ENCODE measurements at regions not wholly inside any gene's neighbourhood (a gene's known extent, or its start where the extent isn't known, plus 50 kb on each side); places are given as distances from the start of the nearest gene placed in this dataset.

GRCh38 chrX:6448003-6448402 lies 86.9 kb downstream of the VCX3A start:
- no peak overlapping the region for H3K4me3 ChIP-seq (ENCODE audit: low read depth, low read length)
- DNase-seq (ENCODE audit: low read depth): no peak
- no peak for TF ChIP-seq CTCF (conservative IDR thresholded peaks at IDR 0.05; ENCODE audit: low read depth, low read length)

- no peak overlapping the region for H3K4me3 ChIP-seq (ENCODE audit: low read depth, low read length)
Observed at GRCh38 chrX:6446582-6446981, 88.3 kb downstream of the VCX3A start.

GRCh38 chrX:6440648-6441047 lies 94.3 kb downstream of the VCX3A start:
- no peak overlapping the region for H3K4me3 ChIP-seq (ENCODE audit: low read depth, low read length)
- no peak for DNase-seq (ENCODE audit: low read depth)
- no peak for TF ChIP-seq CTCF (conservative IDR thresholded peaks at IDR 0.05; ENCODE audit: low read depth, low read length)

More at GRCh38 chrX:6446582-6446981, 88.3 kb downstream of the VCX3A start:
- DNase-seq (ENCODE audit: low read depth): no peak
- TF ChIP-seq CTCF (conservative IDR thresholded peaks at IDR 0.05; ENCODE audit: low read depth, low read length): no peak

DNA sequence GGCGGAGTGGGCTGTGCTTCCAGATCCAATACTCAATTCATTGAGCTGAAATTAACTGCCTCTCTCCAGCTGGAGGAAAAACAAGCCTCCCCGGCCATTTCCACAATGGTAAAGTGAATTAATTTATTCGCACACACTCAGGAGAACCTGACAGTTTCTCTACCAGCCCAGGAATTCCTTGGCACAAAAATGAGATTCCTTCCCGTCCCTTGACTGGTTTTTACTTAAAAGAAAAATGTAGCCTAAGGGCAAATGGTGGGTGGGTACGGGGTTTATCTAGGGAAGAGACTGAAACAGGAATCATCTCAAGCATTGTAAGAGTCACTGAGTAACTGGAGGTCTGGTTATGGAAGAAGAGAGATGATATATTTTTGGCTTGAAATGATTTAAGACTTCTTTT lies 102.7 kb downstream of the VCX3A start:
- no peak for DNase-seq (ENCODE audit: low read depth)
- no peak for TF ChIP-seq CTCF (conservative IDR thresholded peaks at IDR 0.05; ENCODE audit: low read depth, low read length)
- H3K4me3 ChIP-seq (ENCODE audit: low read depth, low read length): no peak overlapping the region

DNA sequence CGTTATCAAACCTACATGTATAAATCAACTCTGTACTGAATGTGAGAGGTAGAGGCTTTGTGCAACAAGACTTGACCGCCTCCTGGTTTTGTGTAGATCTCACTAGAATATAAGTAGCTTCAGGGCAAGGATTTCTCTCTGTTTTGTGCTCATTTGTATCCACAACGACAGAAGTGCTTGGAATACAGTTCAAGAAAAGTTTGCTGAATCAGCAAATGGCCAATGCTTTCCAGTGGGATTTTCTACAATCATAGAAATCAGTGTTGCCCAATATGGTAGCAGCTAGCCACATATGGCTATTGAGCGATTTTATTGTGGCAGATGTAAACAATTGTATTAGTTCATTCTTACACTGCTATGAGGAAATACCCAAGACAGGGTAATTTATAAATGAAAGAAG lies 127.4 kb downstream of the VCX3A start:
- no peak for TF ChIP-seq CTCF (conservative IDR thresholded peaks at IDR 0.05; ENCODE audit: low read depth, low read length)
- H3K4me3 ChIP-seq (ENCODE audit: low read depth, low read length): no peak overlapping the region
- no peak for DNase-seq (ENCODE audit: low read depth)

GRCh38 chrX:6386837-6387236 lies 148.1 kb downstream of the VCX3A start:
- TF ChIP-seq CTCF (conservative IDR thresholded peaks at IDR 0.05; ENCODE audit: low read depth, low read length): no peak
- no peak for DNase-seq (ENCODE audit: low read depth)
- H3K4me3 ChIP-seq (ENCODE audit: low read depth, low read length): no peak overlapping the region

- no peak overlapping the region for H3K4me3 ChIP-seq (ENCODE audit: low read depth, low read length)
- no peak for TF ChIP-seq CTCF (conservative IDR thresholded peaks at IDR 0.05; ENCODE audit: low read depth, low read length)
- DNase-seq (ENCODE audit: low read depth): no peak
Observed at GRCh38 chrX:6384921-6385320, 150.0 kb downstream of the VCX3A start.

Measured in epithelial cell of proximal tubule (primary cell).